GM10266 (cell line): ENCODE measurements at regions not wholly inside any gene's neighbourhood (a gene's known extent, or its start where the extent isn't known, plus 50 kb on each side); places are given as distances from the start of the nearest gene placed in this dataset.

ENCODE experiments used
- DNase-seq: peaks from one replicate; pipeline ENCODE4 v3.0.0; 2012; ENCODE audit errors: extremely low spot score
- TF ChIP-seq, protein P1 (sequence below): IDR thresholded peaks from 2 replicates; pipeline ENCODE4 v1.5.1; 2012; ENCODE audit warnings: mild to moderate bottlenecking, low read depth; ENCODE audit not compliant: control insufficient read depth, insufficient read depth; ENCODE audit errors: missing control alignments

DNA sequence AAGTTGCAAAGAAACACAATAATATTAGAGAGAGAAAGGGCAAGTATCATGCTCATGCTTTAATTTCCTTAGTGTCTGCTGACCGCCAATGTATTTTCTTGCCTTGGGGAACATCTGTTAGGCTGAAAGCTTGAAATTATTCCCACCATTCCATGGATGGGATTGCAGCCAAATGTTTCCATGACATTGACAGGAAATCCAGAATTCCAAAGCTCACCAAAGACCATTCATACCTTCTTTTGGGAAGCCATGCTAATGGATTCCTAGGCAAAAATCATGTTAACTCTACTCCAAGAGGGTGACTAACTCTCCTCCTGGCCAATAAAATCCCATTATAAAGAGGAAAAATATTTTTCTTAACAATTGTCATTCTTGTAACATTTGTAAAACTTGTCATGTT is 661.4 kb upstream of the FAT3 start:
- no peak for DNase-seq
- TF ChIP-seq, protein P1, sequence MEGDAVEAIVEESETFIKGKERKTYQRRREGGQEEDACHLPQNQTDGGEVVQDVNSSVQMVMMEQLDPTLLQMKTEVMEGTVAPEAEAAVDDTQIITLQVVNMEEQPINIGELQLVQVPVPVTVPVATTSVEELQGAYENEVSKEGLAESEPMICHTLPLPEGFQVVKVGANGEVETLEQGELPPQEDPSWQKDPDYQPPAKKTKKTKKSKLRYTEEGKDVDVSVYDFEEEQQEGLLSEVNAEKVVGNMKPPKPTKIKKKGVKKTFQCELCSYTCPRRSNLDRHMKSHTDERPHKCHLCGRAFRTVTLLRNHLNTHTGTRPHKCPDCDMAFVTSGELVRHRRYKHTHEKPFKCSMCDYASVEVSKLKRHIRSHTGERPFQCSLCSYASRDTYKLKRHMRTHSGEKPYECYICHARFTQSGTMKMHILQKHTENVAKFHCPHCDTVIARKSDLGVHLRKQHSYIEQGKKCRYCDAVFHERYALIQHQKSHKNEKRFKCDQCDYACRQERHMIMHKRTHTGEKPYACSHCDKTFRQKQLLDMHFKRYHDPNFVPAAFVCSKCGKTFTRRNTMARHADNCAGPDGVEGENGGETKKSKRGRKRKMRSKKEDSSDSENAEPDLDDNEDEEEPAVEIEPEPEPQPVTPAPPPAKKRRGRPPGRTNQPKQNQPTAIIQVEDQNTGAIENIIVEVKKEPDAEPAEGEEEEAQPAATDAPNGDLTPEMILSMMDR, result no peak

DNA sequence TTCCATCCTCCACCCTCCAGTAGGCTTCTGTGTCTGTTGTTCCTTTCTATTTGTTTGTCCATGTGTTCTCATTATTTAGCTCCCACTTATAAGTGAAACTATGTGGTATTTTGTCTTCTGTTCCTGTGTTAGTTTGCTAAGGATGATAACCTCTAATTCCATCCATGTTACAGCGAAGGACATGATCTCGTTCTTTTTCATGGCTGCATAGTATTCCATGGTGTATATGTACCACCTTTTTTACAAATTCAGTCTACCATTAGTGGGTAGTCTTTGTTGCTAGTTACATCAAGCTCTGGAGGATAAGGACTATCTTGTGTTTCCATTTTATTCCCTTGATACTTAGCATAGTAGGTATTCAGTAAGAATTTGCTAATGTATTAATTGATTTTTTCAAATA is 664.2 kb upstream of the FAT3 start:
- TF ChIP-seq, protein P1, result no peak
- no peak for DNase-seq

DNA sequence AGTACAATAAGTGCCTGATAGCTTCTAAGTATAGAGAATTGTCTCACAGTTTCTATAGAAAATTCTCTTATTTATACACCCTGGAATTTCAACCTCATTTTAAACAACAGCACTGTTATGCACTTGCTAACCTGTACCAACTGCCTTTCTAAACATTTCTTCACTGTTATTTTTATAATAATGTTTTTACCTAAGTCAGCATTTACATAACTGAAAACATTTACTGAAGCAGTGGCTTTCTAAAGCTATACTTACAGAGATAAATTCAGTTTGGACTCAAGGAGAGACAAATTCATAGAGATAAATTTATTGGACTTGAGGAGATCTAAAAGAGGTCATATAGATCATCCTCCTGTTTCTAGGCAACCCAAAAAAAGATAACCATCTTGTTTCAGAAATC is 686.6 kb upstream of the FAT3 start:
- TF ChIP-seq, protein P1, result no peak
- no peak for DNase-seq

DNA sequence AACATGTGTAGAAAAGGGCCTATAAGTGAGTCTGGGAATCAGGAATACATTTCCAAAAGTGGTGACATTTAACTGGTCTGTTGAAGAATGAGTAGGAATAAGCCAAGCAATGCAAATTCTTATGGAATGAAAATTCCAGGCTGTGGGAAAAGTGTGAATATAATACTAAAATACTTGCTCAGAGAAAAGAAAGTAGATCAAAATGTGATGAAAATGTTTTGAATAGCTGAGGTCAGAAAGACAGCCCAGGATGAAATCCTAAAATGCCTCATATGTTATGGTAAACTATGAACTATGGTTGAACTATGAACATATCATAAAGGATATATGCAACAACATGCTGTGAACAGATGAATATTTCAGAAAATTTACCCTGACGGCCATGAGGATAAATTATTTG is 688.3 kb upstream of the FAT3 start:
- no peak for DNase-seq
- TF ChIP-seq, protein P1, result no peak

DNA sequence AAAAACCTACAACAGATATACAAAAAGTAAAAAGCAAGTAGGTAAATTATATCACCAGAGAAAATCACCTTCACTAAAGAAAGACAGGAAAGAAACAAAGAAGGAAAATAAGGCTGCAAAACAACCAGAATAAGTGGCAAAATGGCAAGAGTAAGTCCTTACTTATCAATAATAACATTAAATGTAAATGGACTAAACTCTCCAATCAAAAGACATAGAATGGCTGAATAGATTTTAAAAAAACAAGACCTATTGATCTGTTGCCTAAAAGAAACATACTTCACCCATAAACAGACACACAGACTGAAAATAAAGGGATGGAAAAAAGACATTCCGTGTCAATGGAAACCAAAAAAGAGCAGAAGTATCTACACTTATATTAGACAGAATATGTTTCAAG is 695.7 kb upstream of the FAT3 start:
- no peak for DNase-seq
- TF ChIP-seq, protein P1, result no peak

DNA sequence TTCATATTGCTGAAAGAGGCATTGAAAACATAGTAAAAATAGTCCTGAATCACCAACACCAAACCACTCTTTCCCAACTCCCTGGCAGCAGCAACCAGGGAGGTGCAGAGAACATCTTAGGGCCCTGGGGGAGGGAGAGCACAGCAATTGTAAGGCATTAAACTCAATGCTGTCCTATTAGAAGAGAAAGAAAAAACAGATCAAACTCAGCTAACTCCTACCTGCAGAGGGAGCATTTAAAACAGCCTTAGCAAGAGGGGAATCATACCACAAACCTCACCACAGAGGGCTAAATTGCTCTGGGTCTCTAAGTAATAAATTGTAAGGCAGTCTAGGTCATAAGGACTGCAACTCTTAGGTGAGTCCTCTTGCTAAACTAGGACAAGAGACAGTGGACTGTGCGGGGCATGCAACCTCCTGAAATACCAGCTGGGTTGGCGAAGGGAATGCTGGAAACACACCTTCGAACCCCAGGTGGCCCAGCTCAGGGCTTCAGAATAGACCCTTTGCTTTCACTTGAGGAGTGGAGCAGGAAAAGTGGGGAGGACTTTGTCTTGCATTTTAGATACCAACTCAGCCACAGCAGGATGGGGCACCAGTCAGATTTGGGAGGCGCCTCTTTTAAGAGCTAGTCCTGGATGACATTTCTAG is 697.1 kb upstream of the FAT3 start:
- TF ChIP-seq, protein P1, result no peak
- DNase-seq, result no peak

DNA sequence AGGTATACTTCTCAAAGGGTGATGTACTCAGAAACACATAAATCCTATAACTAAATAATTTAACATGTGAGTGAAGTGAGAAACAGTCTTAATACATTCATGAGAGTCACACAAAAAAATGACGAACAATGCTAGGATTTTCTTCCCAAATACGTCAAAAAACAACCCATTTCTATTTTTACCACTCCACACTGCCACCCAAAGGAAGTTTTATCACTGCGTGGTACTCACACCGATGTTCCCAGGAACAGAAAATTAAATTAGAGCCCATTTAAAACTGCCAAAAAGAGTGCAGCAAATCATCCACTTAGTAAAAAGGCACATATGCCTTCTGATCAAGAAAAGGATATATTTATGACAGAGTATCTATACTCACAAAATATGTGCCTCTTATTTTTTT is 710.9 kb upstream of the FAT3 start:
- DNase-seq, result no peak
- TF ChIP-seq, protein P1, result no peak
